ENCODE measurements at regions not wholly inside any gene's neighbourhood (a gene's known extent, or its start where the extent isn't known, plus 50 kb on each side); places are given as distances from the start of the nearest gene placed in this dataset.

GRCh38 chr11:131204765-131205380 is 165.5 kb upstream of the NTM start:
- H3K4me1 ChIP-seq = no peaks in the 10 kb centered on the region
- TF ChIP-seq POLR2AphosphoS5 (IDR thresholded peaks at IDR 0.05; ENCODE audit: insufficient read depth in 1 of 2, low read depth in 1 of 2) = no peak
- no peak for TF ChIP-seq CTCF (IDR thresholded peaks at IDR 0.05)
- no peak for TF ChIP-seq POLR2A (IDR thresholded peaks at IDR 0.05)
- intact Hi-C loops (cut with DNase I) = no loop called here
- DNase-seq (ENCODE audit: extremely low spot score in 2 of 2) = no peak
- H3K27ac ChIP-seq = no peak overlapping the region
- H3K4me3 ChIP-seq = no peak overlapping the region
- H3K9me3 ChIP-seq = no peaks in the 10 kb centered on the region
- no peaks in the 10 kb centered on the region for H3K27me3 ChIP-seq
- no peaks in the 10 kb centered on the region for H3K36me3 ChIP-seq

GRCh38 chr11:131206671-131207070 is 163.7 kb upstream of the NTM start:
- Histone ChIP-seq H3K4me3 (no peak overlapping the region), H3K27ac (no peak overlapping the region), H3K36me3 (no peaks in the 10 kb centered on the region), H3K27me3 (no peaks in the 10 kb centered on the region), H3K4me1 (no peaks in the 10 kb centered on the region), H3K9me3 (no peaks in the 10 kb centered on the region)
- no peak for DNase-seq (ENCODE audit: extremely low spot score in 2 of 2)
- intact Hi-C loops (cut with DNase I) = no loop called here
- TF ChIP-seq CTCF (IDR thresholded peaks at IDR 0.05) = no peak
- no peak for TF ChIP-seq POLR2AphosphoS5 (IDR thresholded peaks at IDR 0.05; ENCODE audit: insufficient read depth in 1 of 2, low read depth in 1 of 2)
- TF ChIP-seq POLR2A (IDR thresholded peaks at IDR 0.05) = no peak

GRCh38 chr11:131207901-131208300 is 162.5 kb upstream of the NTM start:
- intact Hi-C loops (cut with DNase I) = no loop called here
- no peak for DNase-seq (ENCODE audit: extremely low spot score in 2 of 2)
- Histone ChIP-seq H3K9me3 (no peaks in the 10 kb centered on the region), H3K4me1 (no peaks in the 10 kb centered on the region), H3K27ac (no peak overlapping the region), H3K4me3 (no peak overlapping the region), H3K36me3 (no peaks in the 10 kb centered on the region), H3K27me3 (no peaks in the 10 kb centered on the region)
- no peak for TF ChIP-seq CTCF (IDR thresholded peaks at IDR 0.05)
- no peak for TF ChIP-seq POLR2AphosphoS5 (IDR thresholded peaks at IDR 0.05; ENCODE audit: insufficient read depth in 1 of 2, low read depth in 1 of 2)
- TF ChIP-seq POLR2A (IDR thresholded peaks at IDR 0.05) = no peak

- no peak for DNase-seq (ENCODE audit: extremely low spot score in 2 of 2)
- H3K36me3 ChIP-seq = no peaks in the 10 kb centered on the region
- intact Hi-C loops (cut with DNase I) = no loop called here
- H3K9me3 ChIP-seq = no peaks in the 10 kb centered on the region
- H3K4me1 ChIP-seq = no peaks in the 10 kb centered on the region
- H3K27ac ChIP-seq = no peak overlapping the region
- H3K27me3 ChIP-seq = no peaks in the 10 kb centered on the region
- TF ChIP-seq POLR2A (IDR thresholded peaks at IDR 0.05) (no peak), CTCF (IDR thresholded peaks at IDR 0.05) (no peak), POLR2AphosphoS5 (IDR thresholded peaks at IDR 0.05; ENCODE audit: insufficient read depth in 1 of 2, low read depth in 1 of 2) (no peak)
- no peak overlapping the region for H3K4me3 ChIP-seq
Observed at GRCh38 chr11:131217313-131218310, 152.8 kb upstream of the NTM start.

- intact Hi-C loops (cut with DNase I) = no loop called here
- no peak overlapping the region for H3K4me3 ChIP-seq
- no peak for TF ChIP-seq POLR2A (IDR thresholded peaks at IDR 0.05)
- TF ChIP-seq CTCF (IDR thresholded peaks at IDR 0.05) = no peak
- no peak for TF ChIP-seq POLR2AphosphoS5 (IDR thresholded peaks at IDR 0.05; ENCODE audit: insufficient read depth in 1 of 2, low read depth in 1 of 2)
- H3K27ac ChIP-seq = no peak overlapping the region
- no peaks in the 10 kb centered on the region for H3K4me1 ChIP-seq
- DNase-seq (ENCODE audit: extremely low spot score in 2 of 2) = no peak
- H3K27me3 ChIP-seq = no peaks in the 10 kb centered on the region
- H3K36me3 ChIP-seq = no peaks in the 10 kb centered on the region
- H3K9me3 ChIP-seq = no peaks in the 10 kb centered on the region
Observed at GRCh38 chr11:131218542-131218941, 151.9 kb upstream of the NTM start.
